AG04450 (cell line): ENCODE measurements at regions not wholly inside any gene's neighbourhood (a gene's known extent, or its start where the extent isn't known, plus 50 kb on each side); places are given as distances from the start of the nearest gene placed in this dataset.

Experiments
- CTCF ChIA-PET: fragments of 300-600, 350-600 bp; formaldehyde crosslinking; extraction: SDS; loops from one replicate; lab custom pipeline; 2022; ENCODE audit warnings: antibody characterized with exemption, inconsistent platforms; lab: Charles Lee
- POLR2A ChIA-PET: fragments of 350-600 bp; formaldehyde crosslinking; extraction: SDS; loops from one replicate; lab custom pipeline; 2021; ENCODE audit warnings: antibody characterized with exemption, inconsistent platforms; lab: Yijun Ruan, JAX
- DNase-seq: peaks from one replicate; pipeline ENCODE4 v3.0.0-alpha.2; 2011; ENCODE audit warnings: low read depth, low spot score
- H3K27ac ChIP-seq: one replicate; pipeline ENCODE4 v1.5.1; 2012; ENCODE audit warnings: low read depth, low read length, control low read depth
- H3K27me3 ChIP-seq: one replicate; pipeline ENCODE4 v1.6.0; 2012; ENCODE audit warnings: low read length; ENCODE audit not compliant: control insufficient read depth, insufficient read depth
- H3K4me3 ChIP-seq: 2 replicates; pipeline ENCODE4 v1.5.1; 2011; ENCODE audit warnings: mild to moderate bottlenecking, low read depth, low read length, control low read depth
- H3K9me3 ChIP-seq: 2 replicates; pipeline ENCODE4 v1.5.1; 2012; ENCODE audit warnings: low read length; ENCODE audit not compliant: control insufficient read depth, insufficient read depth
- TF ChIP-seq, protein P1 (sequence below): IDR thresholded peaks from 2 replicates; pipeline ENCODE4 v1.5.1; 2011; ENCODE audit warnings: low read depth, low read length, control low read depth, inconsistent platforms

DNA sequence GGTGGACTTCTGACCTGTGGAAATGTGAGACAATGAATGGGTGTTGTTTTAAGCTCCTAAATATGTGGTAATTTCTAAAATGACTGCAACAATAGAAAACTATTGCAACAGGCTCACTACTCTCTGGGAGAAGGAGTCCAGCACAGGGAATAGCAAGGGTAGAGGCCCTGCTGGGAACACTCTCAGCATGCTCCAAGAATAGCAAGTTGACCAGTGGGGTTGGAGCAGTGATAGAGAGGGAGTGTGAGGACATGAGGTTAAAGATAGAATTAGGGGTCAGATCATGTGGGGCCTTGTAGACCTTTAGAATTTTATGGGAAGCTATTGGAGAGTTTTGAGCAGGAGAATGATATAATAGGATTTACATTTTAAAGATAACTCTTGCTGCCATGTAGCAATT, 346.7 kb upstream of the CCDC196 start:
- peaks cover 8% of the 10 kb centered on the region; the same call in 1 of the 2 replicates for H3K9me3 ChIP-seq
- no peak for DNase-seq
- no peaks in the 10 kb centered on the region for H3K27me3 ChIP-seq
- H3K27ac ChIP-seq, result no peak overlapping the region
- CTCF ChIA-PET, result no interaction called here
- POLR2A ChIA-PET, result no interaction called here
- H3K4me3 ChIP-seq, result no peak overlapping the region
- TF ChIP-seq, protein P1, sequence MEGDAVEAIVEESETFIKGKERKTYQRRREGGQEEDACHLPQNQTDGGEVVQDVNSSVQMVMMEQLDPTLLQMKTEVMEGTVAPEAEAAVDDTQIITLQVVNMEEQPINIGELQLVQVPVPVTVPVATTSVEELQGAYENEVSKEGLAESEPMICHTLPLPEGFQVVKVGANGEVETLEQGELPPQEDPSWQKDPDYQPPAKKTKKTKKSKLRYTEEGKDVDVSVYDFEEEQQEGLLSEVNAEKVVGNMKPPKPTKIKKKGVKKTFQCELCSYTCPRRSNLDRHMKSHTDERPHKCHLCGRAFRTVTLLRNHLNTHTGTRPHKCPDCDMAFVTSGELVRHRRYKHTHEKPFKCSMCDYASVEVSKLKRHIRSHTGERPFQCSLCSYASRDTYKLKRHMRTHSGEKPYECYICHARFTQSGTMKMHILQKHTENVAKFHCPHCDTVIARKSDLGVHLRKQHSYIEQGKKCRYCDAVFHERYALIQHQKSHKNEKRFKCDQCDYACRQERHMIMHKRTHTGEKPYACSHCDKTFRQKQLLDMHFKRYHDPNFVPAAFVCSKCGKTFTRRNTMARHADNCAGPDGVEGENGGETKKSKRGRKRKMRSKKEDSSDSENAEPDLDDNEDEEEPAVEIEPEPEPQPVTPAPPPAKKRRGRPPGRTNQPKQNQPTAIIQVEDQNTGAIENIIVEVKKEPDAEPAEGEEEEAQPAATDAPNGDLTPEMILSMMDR, result no peak

DNA sequence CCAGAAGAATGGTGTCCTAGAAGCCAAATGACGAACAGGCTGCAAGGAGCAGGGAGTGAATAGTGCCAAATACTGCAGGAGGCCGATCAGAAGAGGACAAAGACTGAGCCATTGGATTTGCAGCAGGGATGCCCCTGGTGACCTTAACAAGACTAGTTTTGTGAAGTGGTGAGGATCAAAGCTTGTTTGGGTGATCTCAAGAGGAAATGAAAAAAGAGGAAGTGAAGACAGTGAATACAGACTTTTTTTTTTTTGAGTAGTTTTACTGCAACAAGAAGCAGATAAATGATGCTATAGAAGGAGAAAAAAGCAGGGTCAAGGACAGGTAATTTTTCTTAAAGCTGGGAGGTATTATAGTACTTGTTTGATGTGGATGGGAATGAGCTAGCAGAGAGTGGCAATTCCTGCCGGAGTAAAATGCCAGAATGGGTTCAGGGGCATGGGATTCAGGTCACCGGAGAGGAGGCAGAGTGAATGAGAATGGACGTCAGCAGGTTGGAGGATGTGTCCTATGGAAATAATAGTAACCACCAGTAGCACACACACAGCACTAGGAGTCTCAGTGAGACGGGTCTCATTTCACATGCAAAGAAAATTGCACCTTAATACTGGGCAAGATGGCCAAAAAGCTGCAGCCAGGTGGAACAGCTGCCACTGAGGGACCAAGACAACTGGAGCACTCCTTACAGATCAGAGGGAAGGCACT, 345.8 kb upstream of the CCDC196 start:
- no peaks in the 10 kb centered on the region for H3K27me3 ChIP-seq
- ChIA-PET CTCF (no interaction called here), POLR2A (no interaction called here)
- no peak overlapping the region for H3K4me3 ChIP-seq
- TF ChIP-seq, protein P1, result no peak
- DNase-seq, result no peak
- H3K27ac ChIP-seq, result no peak overlapping the region
- peaks cover 8% of the 10 kb centered on the region; the same call in 1 of the 2 replicates for H3K9me3 ChIP-seq

DNA sequence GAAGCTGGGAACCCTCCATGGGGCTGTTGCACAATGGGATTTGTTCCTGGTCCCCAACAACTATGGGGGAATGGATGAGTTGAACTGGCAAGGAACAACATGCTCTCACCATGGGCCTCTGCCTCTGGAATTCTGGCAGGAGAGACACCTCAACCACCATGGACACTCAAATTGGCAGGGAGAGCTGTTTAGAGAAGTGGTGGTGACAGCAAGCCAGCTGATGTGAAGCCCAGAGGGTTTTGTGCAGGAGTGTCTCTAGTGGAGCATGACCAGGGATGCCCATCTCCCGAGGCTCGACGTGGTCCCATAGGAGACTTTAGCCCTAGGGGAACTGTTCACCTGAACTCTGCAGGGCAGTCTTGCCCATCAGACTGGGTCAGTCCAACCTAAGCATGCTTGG, 345.2 kb upstream of the CCDC196 start:
- TF ChIP-seq, protein P1, result no peak
- Histone ChIP-seq H3K4me3 (no peak overlapping the region), H3K9me3 (peaks cover 8% of the 10 kb centered on the region; the same call in 1 of the 2 replicates), H3K27me3 (no peaks in the 10 kb centered on the region), H3K27ac (no peak overlapping the region)
- no peak for DNase-seq
- CTCF ChIA-PET, result no interaction called here
- POLR2A ChIA-PET, result no interaction called here

DNA sequence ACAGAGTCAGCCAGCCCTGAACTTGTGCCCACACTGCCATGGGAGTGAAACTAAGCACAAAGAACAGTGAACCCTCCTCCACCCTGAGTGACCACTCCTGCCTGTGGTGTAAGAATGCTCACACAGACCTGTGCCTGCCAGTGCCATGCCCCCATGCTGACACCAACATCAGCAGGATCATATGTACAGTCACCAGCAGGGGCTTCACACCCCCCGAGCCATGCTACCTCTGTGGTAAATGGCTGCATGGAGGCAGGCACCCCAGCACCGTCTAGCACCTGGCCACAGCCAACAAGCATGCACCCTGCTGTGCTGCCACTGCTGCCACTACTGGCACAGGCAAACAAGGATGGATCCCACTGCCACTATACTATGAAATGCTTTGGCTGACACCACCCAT, 344.4 kb upstream of the CCDC196 start:
- TF ChIP-seq, protein P1, result no peak
- no peak overlapping the region for H3K4me3 ChIP-seq
- DNase-seq, result no peak
- CTCF ChIA-PET, result no interaction called here
- POLR2A ChIA-PET, result no interaction called here
- H3K27me3 ChIP-seq, result no peaks in the 10 kb centered on the region
- H3K9me3 ChIP-seq, result peaks cover 8% of the 10 kb centered on the region; the same call in 1 of the 2 replicates
- no peak overlapping the region for H3K27ac ChIP-seq

DNA sequence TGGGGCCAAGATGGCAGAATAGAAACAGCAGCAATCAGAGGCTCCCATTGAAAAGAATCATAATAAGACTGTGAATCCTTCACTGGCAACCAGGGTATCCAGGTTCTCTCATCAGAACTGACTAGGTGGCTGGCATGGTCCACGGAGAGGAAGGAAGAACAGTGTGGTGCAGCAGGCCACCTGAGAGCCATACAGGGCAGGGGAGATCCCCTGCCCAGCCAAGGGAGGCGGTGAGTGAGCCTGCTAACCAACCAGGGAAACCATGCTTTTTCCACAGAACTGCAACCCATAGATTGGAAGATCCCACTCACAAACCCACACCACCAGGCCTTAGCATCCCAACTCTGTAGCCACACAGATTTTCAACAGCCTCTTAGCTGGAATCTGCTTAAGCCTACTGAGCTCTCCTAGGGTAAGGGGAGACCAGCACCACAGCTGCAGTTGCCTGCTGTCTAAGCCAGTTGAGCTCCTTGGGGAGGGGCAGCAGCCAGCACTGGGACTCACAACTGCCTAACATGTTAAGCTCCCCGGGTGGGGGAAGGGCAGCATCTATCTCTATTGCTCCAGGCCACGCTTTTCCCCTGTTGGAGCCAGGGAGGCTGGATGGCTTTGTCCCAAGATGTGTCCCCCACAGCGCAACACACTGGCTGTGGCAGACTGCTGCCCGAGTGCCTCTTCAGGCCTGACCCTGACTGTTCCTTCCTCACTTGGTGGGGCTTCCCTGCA, 342.6 kb upstream of the CCDC196 start:
- POLR2A ChIA-PET, result no interaction called here
- CTCF ChIA-PET, result interaction anchor here (0.6 kb wide), 1 partner anchor 216 kb away, joined by 3 read pairs; no protein-coding TSS in a partner anchor
- Histone ChIP-seq H3K9me3 (peaks cover 8% of the 10 kb centered on the region; the same call in 1 of the 2 replicates), H3K27me3 (no peaks in the 10 kb centered on the region), H3K4me3 (no peak overlapping the region), H3K27ac (no peak overlapping the region)
- no peak for DNase-seq
- TF ChIP-seq, protein P1, result no peak
